Muscle layer of duodenum (tissue), 2 donors: ENCODE measurements at regions not wholly inside any gene's neighbourhood (a gene's known extent, or its start where the extent isn't known, plus 50 kb on each side); places are given as distances from the start of the nearest gene placed in this dataset.

Experiments
- H3K27ac ChIP-seq: one replicate; pipeline ENCODE4 v1.7.0; 2013; ENCODE audit warnings: mild to moderate bottlenecking, low read length
- H3K27me3 ChIP-seq: one replicate; pipeline ENCODE4 v1.7.0; 2013; ENCODE audit warnings: low read depth, mild to moderate bottlenecking, control low read depth, low read length
- H3K36me3 ChIP-seq, 2 donors: one replicate each; pipeline ENCODE4 v1.7.0; 2013; ENCODE audit warnings: low read length in 2 of 2, control low read depth in 1 of 2, mild to moderate bottlenecking in 1 of 2; ENCODE audit not compliant: insufficient read depth in 2 of 2, control insufficient read depth in 1 of 2
- H3K4me1 ChIP-seq, 2 donors: one replicate each; pipeline ENCODE4 v1.7.0; 2013; ENCODE audit warnings: low read length in 2 of 2, mild to moderate bottlenecking in 2 of 2, control low read depth in 1 of 2, moderate library complexity in 1 of 2; ENCODE audit not compliant: insufficient read depth in 2 of 2, control insufficient read depth in 1 of 2
- H3K4me3 ChIP-seq, 2 donors: one replicate each; pipeline ENCODE4 v1.7.0; 2013; ENCODE audit warnings: low read length in 2 of 2, low read depth in 1 of 2, mild to moderate bottlenecking in 1 of 2
- H3K9me3 ChIP-seq, 2 donors: one replicate each; pipeline ENCODE4 v1.7.0; 2013; ENCODE audit warnings: low read length in 2 of 2, control low read depth in 1 of 2, mild to moderate bottlenecking in 1 of 2; ENCODE audit not compliant: control insufficient read depth in 1 of 2
- donor health status: healthy.

DNA sequence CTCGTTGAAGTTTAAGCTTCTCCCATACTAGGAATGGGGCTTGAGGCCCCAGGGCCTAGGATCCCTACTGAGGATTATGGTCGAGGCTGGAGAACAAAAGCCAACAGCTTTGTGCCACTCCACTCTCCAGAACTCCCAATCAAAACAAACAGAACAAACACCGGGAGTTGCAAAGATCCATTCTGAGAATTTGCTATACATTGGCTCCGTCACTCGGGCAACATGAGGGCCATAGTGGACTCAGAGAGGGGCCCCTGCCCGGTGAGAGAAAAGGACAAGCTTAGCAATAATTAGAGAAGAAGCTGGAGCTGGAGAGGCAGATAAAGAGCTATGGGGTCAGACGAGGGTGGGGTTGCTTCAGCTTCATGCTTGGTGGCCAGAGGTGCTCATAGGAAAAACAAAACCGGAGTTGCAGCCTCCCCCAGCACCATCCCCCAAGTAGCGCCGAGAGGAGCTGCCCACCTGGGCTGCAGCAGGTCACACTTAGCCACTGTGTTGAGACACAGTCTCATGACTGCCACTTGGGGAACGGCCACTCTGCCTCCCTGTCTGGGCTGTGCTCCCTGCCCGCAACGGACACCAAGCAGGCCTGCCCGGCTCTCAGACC, 142.3 kb upstream of the HAAO start:
- Histone ChIP-seq H3K9me3 (no peaks in the 10 kb centered on the region), H3K27ac (no peak overlapping the region), H3K27me3 (no peaks in the 10 kb centered on the region), H3K4me1 (peaks cover 11 to 36% of the 10 kb centered on the region in 2 donors), H3K36me3 (no peaks in the 10 kb centered on the region), H3K4me3 (no peak overlapping the region)

DNA sequence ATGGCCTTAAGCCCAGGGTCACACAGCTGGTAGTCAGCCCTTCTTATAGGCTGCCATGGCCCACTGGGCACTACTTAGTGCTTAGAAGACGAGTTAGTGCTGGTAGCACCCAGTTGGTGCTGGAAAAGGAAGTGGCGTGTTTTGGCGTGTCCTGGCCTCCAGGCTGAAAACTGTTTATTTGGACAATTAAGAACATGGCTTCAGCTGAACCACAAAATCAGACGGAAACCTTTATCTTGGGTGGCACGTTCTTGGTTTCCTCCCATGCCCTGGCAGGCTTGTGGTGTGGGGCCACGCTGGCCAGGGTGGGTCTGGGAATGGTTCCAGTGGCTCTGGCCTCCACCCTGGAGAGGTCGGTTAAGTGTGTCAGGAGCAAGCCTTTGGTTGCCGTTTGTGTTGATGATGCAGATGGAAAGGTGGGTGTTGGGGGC, 141.5 kb upstream of the HAAO start:
- Histone ChIP-seq H3K4me3 (no peak overlapping the region), H3K4me1 (peaks cover 20 to 37% of the 10 kb centered on the region in 2 donors), H3K27me3 (no peaks in the 10 kb centered on the region), H3K9me3 (no peaks in the 10 kb centered on the region), H3K27ac (no peak overlapping the region), H3K36me3 (no peaks in the 10 kb centered on the region)

DNA sequence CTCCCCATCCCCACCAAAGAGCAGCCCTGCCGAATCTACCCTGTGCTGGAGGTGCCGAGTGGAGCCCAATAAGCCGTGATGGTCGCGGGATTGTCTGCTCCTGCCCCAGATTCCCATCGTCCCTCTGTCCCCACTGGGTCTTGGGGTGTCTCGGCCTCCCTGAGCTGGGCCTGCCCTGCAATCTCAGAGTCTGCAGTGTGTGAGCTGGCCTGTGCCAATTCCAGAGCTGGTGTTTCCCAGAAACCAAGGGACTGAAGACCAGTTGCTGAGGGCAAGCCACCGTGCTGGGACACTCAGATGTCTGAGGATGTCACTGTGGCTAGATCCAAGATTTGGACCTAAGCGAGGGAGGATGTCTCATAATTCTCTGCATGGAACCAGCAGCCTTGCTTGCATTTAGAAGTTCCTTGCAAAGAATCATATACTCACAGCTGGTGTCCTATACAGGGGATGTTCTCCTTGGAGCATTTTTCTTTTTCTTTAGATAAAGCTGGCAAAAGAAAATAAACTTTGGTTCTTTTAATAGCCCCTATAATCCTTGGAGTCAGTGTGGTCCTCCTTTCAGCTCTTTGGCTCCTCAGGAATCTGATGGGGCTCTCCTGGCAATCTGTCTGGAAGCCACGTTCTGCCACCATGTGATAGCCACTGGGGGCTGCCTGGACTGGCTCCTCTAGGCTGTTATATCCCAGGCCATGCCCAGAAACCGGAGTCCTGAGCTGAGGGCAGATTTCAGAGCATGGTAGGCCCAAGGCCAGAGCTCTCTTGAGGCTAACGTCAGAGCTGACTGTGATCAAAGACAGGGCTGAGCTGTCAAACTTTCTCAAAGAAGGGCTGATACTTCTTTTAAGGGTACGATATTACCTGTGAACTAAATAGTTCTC, 140.1 kb upstream of the HAAO start:
- no peaks in the 10 kb centered on the region for H3K36me3 ChIP-seq
- no peaks in the 10 kb centered on the region for H3K27me3 ChIP-seq
- no peak overlapping the region for H3K27ac ChIP-seq
- H3K9me3 ChIP-seq = no peaks in the 10 kb centered on the region
- H3K4me1 ChIP-seq = peaks cover 33 to 50% of the 10 kb centered on the region in 2 donors
- no peak overlapping the region for H3K4me3 ChIP-seq

DNA sequence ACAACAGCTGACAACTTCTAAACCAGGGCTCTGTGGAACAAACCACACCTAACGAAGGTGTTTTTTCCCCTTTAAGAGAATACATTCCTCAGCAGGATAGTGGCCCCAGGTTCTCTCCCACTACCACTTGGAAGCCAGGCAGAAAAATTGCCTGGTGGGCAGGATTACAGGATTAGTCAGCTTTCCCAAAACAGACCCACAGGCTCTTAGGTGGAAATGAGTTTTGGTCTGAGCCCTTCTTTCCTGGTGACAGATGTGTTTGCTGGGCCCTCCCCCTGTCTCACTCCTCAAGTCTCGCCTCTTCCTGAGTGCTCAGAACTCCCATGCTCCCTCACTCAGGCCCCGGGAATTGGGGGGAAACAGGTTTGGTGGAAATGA, 139.4 kb upstream of the HAAO start:
- H3K27ac ChIP-seq = no peak overlapping the region
- H3K4me1 ChIP-seq = peaks cover 40 to 57% of the 10 kb centered on the region in 2 donors
- no peaks in the 10 kb centered on the region for H3K36me3 ChIP-seq
- H3K9me3 ChIP-seq = no peaks in the 10 kb centered on the region
- no peak overlapping the region for H3K4me3 ChIP-seq
- no peaks in the 10 kb centered on the region for H3K27me3 ChIP-seq

DNA sequence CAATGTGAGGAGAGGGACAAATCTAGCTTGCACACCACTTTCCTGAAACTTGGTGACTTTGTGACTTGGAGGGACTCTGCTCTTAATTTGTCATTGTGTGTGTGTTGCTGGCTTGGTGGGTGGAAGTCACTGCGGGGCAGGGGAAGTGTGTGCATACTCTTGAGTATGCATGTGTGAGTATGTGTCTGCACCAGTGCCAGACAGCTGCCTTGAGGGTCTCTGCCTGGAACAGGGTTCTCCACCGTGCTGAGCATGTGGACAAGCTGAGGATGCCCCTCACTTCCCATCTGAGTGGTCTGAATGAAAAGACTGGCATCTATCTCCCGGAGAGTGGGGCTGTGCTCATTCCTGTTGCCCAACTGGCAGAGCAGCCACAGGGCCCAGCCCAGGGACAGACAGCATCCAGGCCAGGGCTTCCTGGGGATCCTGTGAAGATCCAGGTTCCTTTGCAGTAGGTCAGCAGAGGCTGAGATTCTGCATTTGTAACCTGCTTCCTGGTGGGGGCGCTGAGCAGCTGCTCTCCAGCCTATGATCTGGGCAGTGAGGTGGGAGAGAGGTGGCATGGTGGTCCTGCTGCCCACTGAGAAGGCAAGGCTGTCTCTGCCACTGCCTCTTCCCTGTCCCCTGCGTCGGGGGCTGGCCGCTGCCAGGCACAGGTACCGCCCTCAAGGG, 138.9 kb upstream of the HAAO start:
- Histone ChIP-seq H3K36me3 (no peaks in the 10 kb centered on the region), H3K4me3 (no peak overlapping the region), H3K27ac (no peak overlapping the region), H3K9me3 (no peaks in the 10 kb centered on the region), H3K4me1 (peaks cover 45 to 63% of the 10 kb centered on the region in 2 donors), H3K27me3 (no peaks in the 10 kb centered on the region)

DNA sequence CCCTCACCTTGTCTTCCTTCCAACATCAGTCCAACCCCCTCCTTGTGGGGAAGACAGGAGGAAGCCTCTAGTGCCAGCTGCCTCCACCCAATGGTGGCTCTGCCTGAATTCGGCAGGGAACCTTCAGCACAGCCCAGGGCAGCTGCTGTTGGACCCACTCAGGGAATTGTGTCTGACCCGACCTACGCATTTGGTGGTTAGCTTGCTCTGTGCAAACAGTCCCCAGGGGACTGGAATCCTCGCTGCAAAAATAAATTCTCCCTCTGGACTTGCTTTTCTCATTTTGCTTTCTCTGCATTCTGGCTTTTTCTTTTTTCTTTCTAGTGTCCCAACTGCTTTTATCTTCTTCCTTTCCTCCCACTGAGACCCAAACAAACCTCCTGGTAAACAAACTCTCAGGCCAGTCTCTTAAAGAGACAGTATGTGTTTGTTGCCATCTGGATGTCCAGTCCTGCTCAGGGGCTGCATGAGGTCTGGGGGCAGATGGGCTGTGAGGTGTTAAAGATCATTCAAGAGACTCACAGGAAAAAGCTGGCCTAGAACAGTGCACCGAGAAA, 137.7 kb upstream of the HAAO start:
- H3K4me1 ChIP-seq = peaks cover 57 to 74% of the 10 kb centered on the region in 2 donors
- H3K27me3 ChIP-seq = no peaks in the 10 kb centered on the region
- peak overlapping the region in 1 of 2 donors; percentile 20 for H3K4me3 ChIP-seq
- no peaks in the 10 kb centered on the region for H3K36me3 ChIP-seq
- no peaks in the 10 kb centered on the region for H3K9me3 ChIP-seq
- peak overlapping the region; percentile 98 for H3K27ac ChIP-seq

DNA sequence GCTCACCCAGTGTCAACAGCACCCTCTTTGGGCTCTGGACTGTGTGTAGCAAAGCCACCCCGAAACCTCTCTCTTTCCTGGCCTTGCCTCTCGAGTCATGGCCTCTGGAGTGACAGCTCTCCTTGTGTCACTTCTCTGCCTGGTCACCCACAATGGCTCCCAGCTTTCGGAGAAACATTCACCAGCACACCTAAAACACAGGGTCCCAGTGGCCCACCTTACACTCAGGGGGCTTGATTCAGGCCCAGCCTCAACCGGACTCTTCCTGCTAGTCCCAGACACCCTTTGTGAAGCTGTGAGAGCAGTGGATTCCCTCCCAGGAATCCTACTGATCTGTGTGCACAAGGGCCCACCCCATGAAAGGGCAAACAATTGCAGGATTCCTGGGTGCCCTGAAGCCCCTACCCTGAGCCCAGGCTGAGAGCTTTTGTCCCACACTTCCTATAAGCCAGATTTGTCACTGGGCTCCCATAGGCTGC, 137.2 kb upstream of the HAAO start:
- peak overlapping the region in 1 of 2 donors; percentile 20 for H3K4me3 ChIP-seq
- H3K9me3 ChIP-seq = no peaks in the 10 kb centered on the region
- H3K27ac ChIP-seq = peak overlapping the region; percentile 98
- no peaks in the 10 kb centered on the region for H3K36me3 ChIP-seq
- peaks cover 59 to 77% of the 10 kb centered on the region in 2 donors for H3K4me1 ChIP-seq
- no peaks in the 10 kb centered on the region for H3K27me3 ChIP-seq

DNA sequence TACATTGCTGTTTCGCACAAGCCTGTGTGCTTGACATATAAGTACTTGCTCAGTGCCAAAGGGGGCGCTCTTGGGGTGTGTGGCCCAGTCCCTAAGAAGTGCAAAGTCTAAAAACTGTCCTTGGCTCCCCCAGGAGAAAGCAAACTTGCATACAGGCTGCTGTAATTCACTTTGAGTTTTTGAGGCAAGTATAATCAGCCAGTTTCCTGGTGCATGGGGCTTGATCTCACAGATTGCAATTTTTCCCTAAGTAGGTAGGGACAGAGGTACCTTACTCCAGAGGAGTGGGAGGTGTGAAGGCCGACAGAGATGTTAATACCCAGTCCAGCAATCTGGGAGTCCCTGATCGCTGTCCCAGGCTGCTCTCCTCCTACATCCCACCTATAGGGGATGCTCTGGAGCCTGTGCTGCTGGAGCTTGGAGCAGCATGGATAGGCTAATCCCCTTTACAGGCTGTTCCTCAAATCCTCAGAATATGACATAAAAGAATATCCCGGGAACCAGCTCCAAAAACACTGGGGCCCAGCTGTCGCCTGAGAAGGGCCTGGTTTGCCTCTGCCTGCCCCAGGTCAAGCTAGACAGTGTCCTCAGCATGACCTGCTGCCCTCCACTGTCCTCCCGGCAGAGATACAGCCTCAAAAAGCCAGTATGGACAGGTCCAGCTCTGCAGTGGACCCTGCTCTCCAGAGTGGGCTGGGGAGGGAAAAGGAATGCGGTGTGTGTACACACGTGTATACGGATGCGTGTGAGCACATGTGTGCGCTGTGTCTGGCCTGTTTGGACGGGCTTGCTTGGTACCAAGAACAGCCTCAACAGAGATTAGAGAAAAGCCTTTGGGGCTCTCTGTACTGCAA, 136.5 kb upstream of the HAAO start:
- peaks cover 65 to 77% of the 10 kb centered on the region in 2 donors for H3K4me1 ChIP-seq
- H3K36me3 ChIP-seq = no peaks in the 10 kb centered on the region
- H3K27me3 ChIP-seq = no peaks in the 10 kb centered on the region
- no peaks in the 10 kb centered on the region for H3K9me3 ChIP-seq
- H3K4me3 ChIP-seq = no peak overlapping the region
- peak overlapping the region; percentile 98 for H3K27ac ChIP-seq

DNA sequence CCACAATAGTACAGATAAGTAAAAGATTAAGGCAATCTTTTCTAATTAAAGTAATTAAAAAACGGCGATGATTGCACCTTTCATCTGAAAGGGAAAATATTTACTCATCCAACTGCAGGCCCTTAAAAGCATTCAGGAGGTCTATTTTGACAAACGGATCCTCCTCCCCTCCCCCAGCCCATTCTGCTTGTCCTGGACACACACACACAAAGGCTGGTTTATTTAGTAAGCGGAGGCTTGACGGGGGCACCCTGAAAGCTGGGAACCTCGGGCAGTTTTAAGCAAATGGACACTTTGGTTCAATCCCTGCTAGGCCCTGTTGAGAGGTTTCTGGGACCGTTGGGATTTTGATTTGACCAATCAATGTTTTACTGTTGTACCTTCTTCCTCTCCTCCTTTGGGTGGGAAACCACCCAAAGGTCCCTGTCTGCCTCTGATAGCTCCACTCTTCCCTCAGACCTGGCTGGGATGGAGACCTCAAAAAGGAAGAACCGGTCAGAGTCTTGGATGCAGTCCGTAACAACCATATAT, 135.8 kb upstream of the HAAO start:
- no peaks in the 10 kb centered on the region for H3K27me3 ChIP-seq
- peak overlapping the region; percentile 98 for H3K27ac ChIP-seq
- no peak overlapping the region for H3K4me3 ChIP-seq
- H3K9me3 ChIP-seq = no peaks in the 10 kb centered on the region
- peaks cover 68 to 77% of the 10 kb centered on the region in 2 donors for H3K4me1 ChIP-seq
- no peaks in the 10 kb centered on the region for H3K36me3 ChIP-seq

DNA sequence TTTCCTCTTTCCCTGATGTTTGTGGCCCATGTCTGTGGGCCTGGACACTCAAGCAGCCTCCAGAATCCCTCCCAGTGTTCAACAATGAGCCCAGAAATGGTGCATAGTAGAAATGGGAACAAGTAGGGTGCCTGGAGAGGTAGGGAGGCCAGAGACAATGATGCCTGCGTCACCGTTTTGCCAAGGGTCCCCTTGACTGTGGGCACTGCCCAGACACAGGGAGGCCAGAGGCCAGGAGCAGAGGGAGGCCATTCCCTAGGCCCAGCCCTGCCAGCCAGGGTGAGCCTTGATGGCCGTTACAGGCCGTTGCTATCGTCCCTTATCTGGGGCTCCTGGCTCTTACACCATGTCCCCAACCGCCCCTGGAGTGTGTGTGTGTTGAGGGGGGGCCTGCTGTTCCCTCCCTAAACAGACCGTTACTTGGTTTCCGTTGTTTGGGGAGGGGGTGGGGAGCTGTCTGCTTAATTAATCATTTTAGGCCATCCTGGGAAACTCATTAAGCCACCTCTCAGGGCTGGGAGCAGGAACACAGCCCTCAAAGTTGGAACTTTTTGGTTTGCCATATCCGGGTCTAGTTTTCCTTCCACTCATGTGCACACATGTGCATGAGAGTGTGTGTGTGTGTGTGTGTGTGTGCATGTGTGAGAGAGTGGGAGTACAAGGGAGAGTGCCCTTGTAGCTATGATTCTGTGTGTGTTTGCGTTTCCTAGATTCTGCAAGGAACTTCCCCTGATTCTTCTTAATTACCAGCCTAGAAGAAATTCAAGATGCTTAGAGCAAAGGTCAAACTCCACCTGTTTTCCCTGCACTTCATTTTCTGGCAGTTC, 135.2 kb upstream of the HAAO start:
- peaks cover 68 to 79% of the 10 kb centered on the region in 2 donors for H3K4me1 ChIP-seq
- H3K4me3 ChIP-seq = peak overlapping the region in 1 of 2 donors; percentile 39
- no peaks in the 10 kb centered on the region for H3K27me3 ChIP-seq
- H3K9me3 ChIP-seq = no peaks in the 10 kb centered on the region
- H3K36me3 ChIP-seq = no peaks in the 10 kb centered on the region
- H3K27ac ChIP-seq = peak overlapping the region; percentile 98
